Skeletal muscle tissue (tissue), 3 donors: ENCODE measurements at regions not wholly inside any gene's neighbourhood (a gene's known extent, or its start where the extent isn't known, plus 50 kb on each side); places are given as distances from the start of the nearest gene placed in this dataset.

Experiments used
- H3K27ac ChIP-seq: one replicate; pipeline ENCODE4 v1.7.0; 2013; ENCODE audit warnings: mild to moderate bottlenecking, low read depth, low read length, inconsistent platforms
- H3K27me3 ChIP-seq, 3 donors: one replicate each; pipeline ENCODE4 v1.7.0; 2013; ENCODE audit warnings: low read length in 3 of 3; ENCODE audit not compliant: control insufficient read depth in 3 of 3, insufficient read depth in 3 of 3
- H3K36me3 ChIP-seq, 3 donors: one replicate each; pipeline ENCODE4 v1.7.0; 2013; ENCODE audit warnings: low read length in 3 of 3; ENCODE audit not compliant: control insufficient read depth in 3 of 3, insufficient read depth in 3 of 3
- H3K4me1 ChIP-seq, 3 donors: one replicate each; pipeline ENCODE4 v1.7.0; 2013; ENCODE audit warnings: low read length in 3 of 3, mild to moderate bottlenecking in 3 of 3; ENCODE audit not compliant: control insufficient read depth in 3 of 3, insufficient read depth in 3 of 3
- H3K4me3 ChIP-seq, 3 donors: one replicate each; pipeline ENCODE4 v1.7.0; 2013; ENCODE audit warnings: low read length in 3 of 3
- H3K9ac ChIP-seq, 3 donors: one replicate each; pipeline ENCODE4 v1.7.0; 2013; ENCODE audit warnings: low read length in 3 of 3, mild to moderate bottlenecking in 3 of 3, moderate library complexity in 2 of 3, low read depth in 1 of 3
- H3K9me3 ChIP-seq, 3 donors: one replicate each; pipeline ENCODE4 v1.7.0; 2013; ENCODE audit warnings: low read length in 3 of 3; ENCODE audit not compliant: control insufficient read depth in 3 of 3
- donor health status: Osteomylitis.

- Histone ChIP-seq H3K36me3 (no peaks in the 10 kb centered on the region), H3K9me3 (no peaks in the 10 kb centered on the region), H3K27me3 (no peaks in the 10 kb centered on the region), H3K4me1 (no peaks in the 10 kb centered on the region), H3K4me3 (no peak overlapping the region), H3K27ac (no peak overlapping the region), H3K9ac (no peak overlapping the region)
Observed at GRCh38 chr13:91200486-91200885, 147.0 kb upstream of the MIR17HG start.

GRCh38 chr13:91203430-91203829 lies 144.1 kb upstream of the MIR17HG start:
- no peak overlapping the region for H3K9ac ChIP-seq
- H3K9me3 ChIP-seq, result no peaks in the 10 kb centered on the region
- no peak overlapping the region for H3K4me3 ChIP-seq
- no peaks in the 10 kb centered on the region for H3K36me3 ChIP-seq
- H3K27me3 ChIP-seq, result no peaks in the 10 kb centered on the region
- no peaks in the 10 kb centered on the region for H3K4me1 ChIP-seq
- H3K27ac ChIP-seq, result no peak overlapping the region

GRCh38 chr13:91207261-91207660 lies 140.2 kb upstream of the MIR17HG start:
- Histone ChIP-seq H3K27me3 (no peaks in the 10 kb centered on the region), H3K9ac (no peak overlapping the region), H3K9me3 (no peaks in the 10 kb centered on the region), H3K4me1 (no peaks in the 10 kb centered on the region), H3K27ac (no peak overlapping the region), H3K36me3 (no peaks in the 10 kb centered on the region), H3K4me3 (no peak overlapping the region)

- Histone ChIP-seq H3K4me3 (no peak overlapping the region), H3K27ac (no peak overlapping the region), H3K4me1 (no peaks in the 10 kb centered on the region), H3K27me3 (no peaks in the 10 kb centered on the region), H3K36me3 (no peaks in the 10 kb centered on the region), H3K9me3 (no peaks in the 10 kb centered on the region), H3K9ac (no peak overlapping the region)
Observed at GRCh38 chr13:91211510-91211909, 136.0 kb upstream of the MIR17HG start.

- no peaks in the 10 kb centered on the region for H3K27me3 ChIP-seq
- no peak overlapping the region for H3K4me3 ChIP-seq
- H3K27ac ChIP-seq, result no peak overlapping the region
- H3K36me3 ChIP-seq, result no peaks in the 10 kb centered on the region
- H3K4me1 ChIP-seq, result no peaks in the 10 kb centered on the region
- no peak overlapping the region for H3K9ac ChIP-seq
- no peaks in the 10 kb centered on the region for H3K9me3 ChIP-seq
Observed at GRCh38 chr13:91212231-91212630, 135.3 kb upstream of the MIR17HG start.

GRCh38 chr13:91214031-91214430 lies 133.5 kb upstream of the MIR17HG start:
- H3K36me3 ChIP-seq, result no peaks in the 10 kb centered on the region
- no peak overlapping the region for H3K27ac ChIP-seq
- no peak overlapping the region for H3K4me3 ChIP-seq
- H3K27me3 ChIP-seq, result peaks cover 0 to 4% (median 0%) of the 10 kb centered on the region in 3 donors
- H3K9me3 ChIP-seq, result no peaks in the 10 kb centered on the region
- H3K4me1 ChIP-seq, result no peaks in the 10 kb centered on the region
- no peak overlapping the region for H3K9ac ChIP-seq

- Histone ChIP-seq H3K9me3 (no peaks in the 10 kb centered on the region), H3K27ac (no peak overlapping the region), H3K9ac (no peak overlapping the region), H3K27me3 (peaks cover 0 to 6% (median 0%) of the 10 kb centered on the region in 3 donors), H3K4me3 (no peak overlapping the region), H3K36me3 (no peaks in the 10 kb centered on the region), H3K4me1 (no peaks in the 10 kb centered on the region)
Observed at GRCh38 chr13:91216928-91217700, 130.4 kb upstream of the MIR17HG start.

- H3K4me1 ChIP-seq, result no peaks in the 10 kb centered on the region
- no peak overlapping the region for H3K9ac ChIP-seq
- H3K27ac ChIP-seq, result no peak overlapping the region
- peaks cover 0 to 6% (median 0%) of the 10 kb centered on the region in 3 donors for H3K27me3 ChIP-seq
- H3K9me3 ChIP-seq, result no peaks in the 10 kb centered on the region
- H3K36me3 ChIP-seq, result no peaks in the 10 kb centered on the region
- no peak overlapping the region for H3K4me3 ChIP-seq
Observed at GRCh38 chr13:91219201-91219600, 128.3 kb upstream of the MIR17HG start.

GRCh38 chr13:91220872-91221271 lies 126.6 kb upstream of the MIR17HG start:
- Histone ChIP-seq H3K4me3 (no peak overlapping the region), H3K27me3 (peaks cover 0 to 6% (median 0%) of the 10 kb centered on the region in 3 donors), H3K4me1 (no peaks in the 10 kb centered on the region), H3K9me3 (no peaks in the 10 kb centered on the region), H3K9ac (no peak overlapping the region), H3K27ac (no peak overlapping the region), H3K36me3 (no peaks in the 10 kb centered on the region)

GRCh38 chr13:91228108-91228507 lies 119.4 kb upstream of the MIR17HG start:
- Histone ChIP-seq H3K4me3 (no peak overlapping the region), H3K9ac (no peak overlapping the region), H3K4me1 (no peaks in the 10 kb centered on the region), H3K9me3 (no peaks in the 10 kb centered on the region), H3K27ac (no peak overlapping the region), H3K27me3 (no peaks in the 10 kb centered on the region), H3K36me3 (no peaks in the 10 kb centered on the region)
